ENCODE measurements at regions not wholly inside any gene's neighbourhood (a gene's known extent, or its start where the extent isn't known, plus 50 kb on each side); places are given as distances from the start of the nearest gene placed in this dataset.

DNA sequence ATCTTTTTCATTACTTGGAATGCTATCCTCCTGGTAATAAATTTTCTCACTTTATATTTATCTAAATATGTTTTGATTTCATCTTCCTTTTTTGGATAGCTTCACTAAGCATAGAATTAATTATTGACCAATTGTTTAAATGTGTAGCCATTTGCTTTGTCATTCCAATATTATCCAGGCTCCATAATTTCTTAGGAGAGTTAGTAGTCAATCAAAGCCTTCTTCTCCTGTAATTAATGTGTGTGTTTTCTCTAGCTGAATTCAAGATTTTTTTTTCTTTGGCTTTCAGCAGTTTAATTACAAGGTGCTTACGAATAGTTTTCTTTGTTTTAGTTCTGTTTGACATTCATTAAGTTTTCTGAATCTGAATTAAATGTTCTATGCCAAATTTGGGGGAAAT lies 545.9 kb upstream of the CELF2 start:
- TF ChIP-seq, protein P1, sequence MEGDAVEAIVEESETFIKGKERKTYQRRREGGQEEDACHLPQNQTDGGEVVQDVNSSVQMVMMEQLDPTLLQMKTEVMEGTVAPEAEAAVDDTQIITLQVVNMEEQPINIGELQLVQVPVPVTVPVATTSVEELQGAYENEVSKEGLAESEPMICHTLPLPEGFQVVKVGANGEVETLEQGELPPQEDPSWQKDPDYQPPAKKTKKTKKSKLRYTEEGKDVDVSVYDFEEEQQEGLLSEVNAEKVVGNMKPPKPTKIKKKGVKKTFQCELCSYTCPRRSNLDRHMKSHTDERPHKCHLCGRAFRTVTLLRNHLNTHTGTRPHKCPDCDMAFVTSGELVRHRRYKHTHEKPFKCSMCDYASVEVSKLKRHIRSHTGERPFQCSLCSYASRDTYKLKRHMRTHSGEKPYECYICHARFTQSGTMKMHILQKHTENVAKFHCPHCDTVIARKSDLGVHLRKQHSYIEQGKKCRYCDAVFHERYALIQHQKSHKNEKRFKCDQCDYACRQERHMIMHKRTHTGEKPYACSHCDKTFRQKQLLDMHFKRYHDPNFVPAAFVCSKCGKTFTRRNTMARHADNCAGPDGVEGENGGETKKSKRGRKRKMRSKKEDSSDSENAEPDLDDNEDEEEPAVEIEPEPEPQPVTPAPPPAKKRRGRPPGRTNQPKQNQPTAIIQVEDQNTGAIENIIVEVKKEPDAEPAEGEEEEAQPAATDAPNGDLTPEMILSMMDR (IDR thresholded peaks at IDR 0.05; ENCODE audit: insufficient read depth, low read length, poor library complexity, severe bottlenecking): no peak
- TF ChIP-seq EZH2phosphoT487 (conservative IDR thresholded peaks at IDR 0.05; ENCODE audit: low read length): no peak
